MCF 10A (cell line): ENCODE measurements at regions not wholly inside any gene's neighbourhood (a gene's known extent, or its start where the extent isn't known, plus 50 kb on each side); places are given as distances from the start of the nearest gene placed in this dataset.

ENCODE experiments used
- BruUV-seq: library from RNA; stranded (reverse); fragments of 400-500 nt; replicated peaks from 2 replicates; lab custom pipeline; 2021; lab: Mats Ljungman, UMichigan
- CTCF ChIA-PET: fragments of 300-600 bp; sonication (Branson Sonifier 250); formaldehyde crosslinking; extraction: SDS; loops from one replicate; lab custom pipeline; 2021; ENCODE audit warnings: antibody characterized with exemption, inconsistent platforms; lab: Yijun Ruan, JAX
- POLR2A ChIA-PET: fragments of 300-600, 350-650 bp; sonication (Branson Sonifier 250); formaldehyde crosslinking; extraction: SDS; loops from one replicate; lab custom pipeline; 2020; ENCODE audit warnings: antibody characterized with exemption, inconsistent platforms; lab: Yijun Ruan, JAX
- DNase-seq: peaks from one replicate; pipeline ENCODE4 v3.0.0-alpha.2; 2018; ENCODE audit not compliant: unreplicated experiment
- H3K27ac Mint-ChIP-seq: one replicate; pipeline ENCODE4 v1.8.0; 2022; ENCODE audit warnings: mild to moderate bottlenecking, low read depth, mixed read lengths; ENCODE audit not compliant: unreplicated experiment
- H3K27me3 Mint-ChIP-seq: one replicate; pipeline ENCODE4 v1.8.0; 2022; ENCODE audit warnings: mixed read lengths; ENCODE audit not compliant: insufficient read depth, unreplicated experiment
- H3K36me3 Mint-ChIP-seq: one replicate; pipeline ENCODE4 v1.8.0; 2022; ENCODE audit warnings: mild to moderate bottlenecking, moderate library complexity, mixed read lengths; ENCODE audit not compliant: insufficient read depth, unreplicated experiment
- H3K4me1 Mint-ChIP-seq: one replicate; pipeline ENCODE4 v1.8.0; 2022; ENCODE audit warnings: mixed read lengths; ENCODE audit not compliant: insufficient read depth, unreplicated experiment
- H3K4me3 Mint-ChIP-seq: one replicate; pipeline ENCODE4 v1.8.0; 2022; ENCODE audit warnings: mild to moderate bottlenecking, moderate library complexity, mixed read lengths; ENCODE audit not compliant: unreplicated experiment
- H3K9me3 Mint-ChIP-seq: one replicate; pipeline ENCODE4 v1.8.0; 2022; ENCODE audit warnings: mixed read lengths; ENCODE audit not compliant: unreplicated experiment
- CTCF ChIP-seq: fragments of 200-600 bp; IDR thresholded peaks from one replicate; pipeline ENCODE4 v1.8.0; 2022; ENCODE audit warnings: antibody characterized with exemption, mild to moderate bottlenecking; ENCODE audit not compliant: unreplicated experiment
- intact Hi-C: fragments of 100-400 bp; cut with micrococcal nuclease; formaldehyde crosslinking; loops from 2 replicates; pipeline ENCODE4 v1.14.1; 2022

- Mint-ChIP-seq H3K36me3 (no peaks in the 10 kb centered on the region), H3K4me1 (no peaks in the 10 kb centered on the region), H3K27ac (no peak overlapping the region), H3K9me3 (peaks cover 14% of the 10 kb centered on the region), H3K27me3 (no peaks in the 10 kb centered on the region), H3K4me3 (no peak overlapping the region)
- no peak for DNase-seq
- TF ChIP-seq CTCF, result no peak
- CTCF ChIA-PET, result interaction anchor here (0.6 kb wide), 1 partner anchor 54 kb away, joined by 3 read pairs; no protein-coding TSS in a partner anchor
- POLR2A ChIA-PET, result no interaction called here
- intact Hi-C loops, result no loop called here
- no TSS peak for BruUV-seq
These were observed 496.3 kb upstream of the CNTN3 start for GRCh38 chr3:75110741-75111140.

- no peak for DNase-seq
- no peaks in the 10 kb centered on the region for H3K4me1 Mint-ChIP-seq
- no peak overlapping the region for H3K4me3 Mint-ChIP-seq
- ChIA-PET CTCF (no interaction called here), POLR2A (no interaction called here)
- intact Hi-C loops, result no loop called here
- no TSS peak for BruUV-seq
- H3K27ac Mint-ChIP-seq, result no peak overlapping the region
- no peak for TF ChIP-seq CTCF
- H3K36me3 Mint-ChIP-seq, result no peaks in the 10 kb centered on the region
- H3K9me3 Mint-ChIP-seq, result peaks cover 7% of the 10 kb centered on the region
- no peaks in the 10 kb centered on the region for H3K27me3 Mint-ChIP-seq
These were observed 501.2 kb upstream of the CNTN3 start for GRCh38 chr3:75115695-75116094.

- no peak for DNase-seq
- H3K27me3 Mint-ChIP-seq, result no peaks in the 10 kb centered on the region
- ChIA-PET CTCF (no interaction called here), POLR2A (no interaction called here)
- intact Hi-C loops, result no loop called here
- no TSS peak for BruUV-seq
- no peaks in the 10 kb centered on the region for H3K4me1 Mint-ChIP-seq
- H3K4me3 Mint-ChIP-seq, result no peak overlapping the region
- no peak overlapping the region for H3K27ac Mint-ChIP-seq
- peaks cover 7% of the 10 kb centered on the region for H3K9me3 Mint-ChIP-seq
- H3K36me3 Mint-ChIP-seq, result no peaks in the 10 kb centered on the region
- no peak for TF ChIP-seq CTCF
These were observed 504.3 kb upstream of the CNTN3 start for GRCh38 chr3:75118779-75119178.

GRCh38 chr3:75126556-75126955 lies 512.1 kb upstream of the CNTN3 start:
- BruUV-seq, result no TSS peak
- intact Hi-C loops, result no loop called here
- TF ChIP-seq CTCF, result no peak
- H3K36me3 Mint-ChIP-seq, result no peaks in the 10 kb centered on the region
- no peak for DNase-seq
- no peaks in the 10 kb centered on the region for H3K4me1 Mint-ChIP-seq
- ChIA-PET POLR2A (no interaction called here), CTCF (no interaction called here)
- no peak overlapping the region for H3K4me3 Mint-ChIP-seq
- H3K27me3 Mint-ChIP-seq, result no peaks in the 10 kb centered on the region
- H3K9me3 Mint-ChIP-seq, result peaks cover 22% of the 10 kb centered on the region
- H3K27ac Mint-ChIP-seq, result no peak overlapping the region
